Mammary epithelial cell (primary cell): ENCODE measurements at regions not wholly inside any gene's neighbourhood (a gene's known extent, or its start where the extent isn't known, plus 50 kb on each side); places are given as distances from the start of the nearest gene placed in this dataset.
"Not testable (repeated sequence)": the region's sequence is repeated elsewhere in the genome, so short reads cannot be mapped to it uniquely, and the experiment has no call there.

ENCODE experiments used
- CTCF ChIP-seq, 2 donors: IDR thresholded peaks in 1 of 2; conservative IDR thresholded peaks in 1 of 2; 2 replicates each; pipeline ENCODE4 v1.5.1; 2011 to 2012; ENCODE audit warnings: inconsistent platforms in 2 of 2, low read length in 2 of 2, mild to moderate bottlenecking in 2 of 2, control low read depth in 1 of 2, low read depth in 1 of 2; ENCODE audit not compliant: insufficient read depth in 1 of 2; ENCODE audit errors: extremely low read depth in 1 of 2
- EZH2 ChIP-seq: IDR thresholded peaks from 2 replicates; pipeline ENCODE4 v1.6.1; 2012; ENCODE audit warnings: low read length, inconsistent platforms, borderline replicate concordance

- TF ChIP-seq EZH2; CTCF (conservative IDR thresholded peaks at IDR 0.05 in 1 of 2, IDR thresholded peaks at IDR 0.05 in 1 of 2; ENCODE audit: extremely low read depth in 1 of 2, insufficient read depth in 1 of 2, low read depth in 1 of 2, low read length in 2 of 2): not testable (repeated sequence)
These were observed 105.9 kb upstream of the TPTE start for GRCh38 chr21:10415456-10415855.
